ENCODE measurements at regions not wholly inside any gene's neighbourhood (a gene's known extent, or its start where the extent isn't known, plus 50 kb on each side); places are given as distances from the start of the nearest gene placed in this dataset.

GRCh38 chr5:125404056-125404455 is 657.6 kb upstream of the ZNF608 start:
- Histone ChIP-seq H3K9me3 (peaks cover 0 to 4% (median 0%) of the 10 kb centered on the region in 4 donors), H3K4me1 (peaks cover 0 to 24% (median 16%) of the 10 kb centered on the region in 4 donors), H3K4me3 (no peak overlapping the region), H3K36me3 (no peaks in the 10 kb centered on the region), H3K27ac (replicated peaks in 1 of 4) (no peak overlapping the region), H3K27me3 (no peaks in the 10 kb centered on the region)
- TF ChIP-seq EP300 (IDR thresholded peaks at IDR 0.05), result no peak
- TF ChIP-seq POLR2AphosphoS5 (IDR thresholded peaks at IDR 0.05), result no peak
- no peak for TF ChIP-seq POLR2A (IDR thresholded peaks at IDR 0.05; ENCODE audit: low read depth)
- TF ChIP-seq, protein P1, sequence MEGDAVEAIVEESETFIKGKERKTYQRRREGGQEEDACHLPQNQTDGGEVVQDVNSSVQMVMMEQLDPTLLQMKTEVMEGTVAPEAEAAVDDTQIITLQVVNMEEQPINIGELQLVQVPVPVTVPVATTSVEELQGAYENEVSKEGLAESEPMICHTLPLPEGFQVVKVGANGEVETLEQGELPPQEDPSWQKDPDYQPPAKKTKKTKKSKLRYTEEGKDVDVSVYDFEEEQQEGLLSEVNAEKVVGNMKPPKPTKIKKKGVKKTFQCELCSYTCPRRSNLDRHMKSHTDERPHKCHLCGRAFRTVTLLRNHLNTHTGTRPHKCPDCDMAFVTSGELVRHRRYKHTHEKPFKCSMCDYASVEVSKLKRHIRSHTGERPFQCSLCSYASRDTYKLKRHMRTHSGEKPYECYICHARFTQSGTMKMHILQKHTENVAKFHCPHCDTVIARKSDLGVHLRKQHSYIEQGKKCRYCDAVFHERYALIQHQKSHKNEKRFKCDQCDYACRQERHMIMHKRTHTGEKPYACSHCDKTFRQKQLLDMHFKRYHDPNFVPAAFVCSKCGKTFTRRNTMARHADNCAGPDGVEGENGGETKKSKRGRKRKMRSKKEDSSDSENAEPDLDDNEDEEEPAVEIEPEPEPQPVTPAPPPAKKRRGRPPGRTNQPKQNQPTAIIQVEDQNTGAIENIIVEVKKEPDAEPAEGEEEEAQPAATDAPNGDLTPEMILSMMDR (IDR thresholded peaks at IDR 0.05), result no peak
- 80% methylated on average over 5 of the region's 5 CpGs for WGBS
- intact Hi-C loops (cut with DNase I), result no loop called here
- no peak for DNase-seq (ENCODE audit: extremely low spot score)

DNA sequence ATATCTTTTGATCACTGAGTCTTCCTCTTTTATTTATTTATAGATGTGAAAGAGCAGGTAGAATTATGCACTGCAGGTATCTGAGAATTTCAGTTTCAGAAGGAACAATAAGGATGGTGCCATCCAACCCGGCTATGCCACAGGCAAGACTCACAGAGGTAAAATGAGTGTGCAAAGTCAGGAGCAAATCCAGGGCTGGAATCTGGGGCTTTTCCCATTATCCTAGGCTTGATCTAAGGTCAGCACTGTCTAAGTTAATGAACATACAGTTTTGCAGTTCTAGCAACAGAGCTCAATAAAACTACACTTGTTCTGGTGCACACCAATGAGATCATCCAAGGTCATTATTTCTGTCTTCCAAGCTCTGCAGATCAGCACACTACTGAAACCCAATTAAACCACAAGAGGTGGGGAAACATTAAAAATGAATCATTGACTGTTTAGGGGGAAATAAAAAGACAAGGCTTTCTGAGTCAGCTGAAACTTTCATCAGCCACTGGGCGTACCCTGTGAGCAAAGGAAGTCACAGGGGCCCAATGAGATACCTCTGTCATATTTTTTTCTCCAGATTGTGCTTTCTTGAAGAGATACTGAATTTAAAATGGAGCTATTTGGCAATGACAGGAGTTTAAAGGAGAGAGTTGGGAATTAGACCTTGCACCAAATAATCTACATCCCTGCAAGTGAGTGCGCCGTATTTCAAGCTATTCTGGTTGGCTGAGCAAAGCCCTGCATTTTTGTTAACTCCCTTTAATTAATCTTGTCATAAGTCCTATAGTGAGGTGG is 662.2 kb upstream of the ZNF608 start:
- DNase-seq (ENCODE audit: extremely low spot score), result no peak
- peak overlapping the region; percentile 69 to 76 (median 74) for H3K27ac ChIP-seq (replicated peaks in 1 of 4)
- peaks cover 0 to 4% (median 0%) of the 10 kb centered on the region in 4 donors for H3K9me3 ChIP-seq
- H3K36me3 ChIP-seq, result no peaks in the 10 kb centered on the region
- intact Hi-C loops (cut with DNase I), result no loop called here
- no peak overlapping the region for H3K4me3 ChIP-seq
- H3K27me3 ChIP-seq, result no peaks in the 10 kb centered on the region
- no peak for TF ChIP-seq POLR2AphosphoS5 (IDR thresholded peaks at IDR 0.05)
- TF ChIP-seq POLR2A (IDR thresholded peaks at IDR 0.05; ENCODE audit: low read depth), result no peak
- no peak for TF ChIP-seq EP300 (IDR thresholded peaks at IDR 0.05)
- TF ChIP-seq, protein P1 (IDR thresholded peaks at IDR 0.05), result no peak
- 50% methylated on average over 4 of the region's 4 CpGs for WGBS
- H3K4me1 ChIP-seq, result peaks cover 21 to 61% (median 58%) of the 10 kb centered on the region in 4 donors

DNA sequence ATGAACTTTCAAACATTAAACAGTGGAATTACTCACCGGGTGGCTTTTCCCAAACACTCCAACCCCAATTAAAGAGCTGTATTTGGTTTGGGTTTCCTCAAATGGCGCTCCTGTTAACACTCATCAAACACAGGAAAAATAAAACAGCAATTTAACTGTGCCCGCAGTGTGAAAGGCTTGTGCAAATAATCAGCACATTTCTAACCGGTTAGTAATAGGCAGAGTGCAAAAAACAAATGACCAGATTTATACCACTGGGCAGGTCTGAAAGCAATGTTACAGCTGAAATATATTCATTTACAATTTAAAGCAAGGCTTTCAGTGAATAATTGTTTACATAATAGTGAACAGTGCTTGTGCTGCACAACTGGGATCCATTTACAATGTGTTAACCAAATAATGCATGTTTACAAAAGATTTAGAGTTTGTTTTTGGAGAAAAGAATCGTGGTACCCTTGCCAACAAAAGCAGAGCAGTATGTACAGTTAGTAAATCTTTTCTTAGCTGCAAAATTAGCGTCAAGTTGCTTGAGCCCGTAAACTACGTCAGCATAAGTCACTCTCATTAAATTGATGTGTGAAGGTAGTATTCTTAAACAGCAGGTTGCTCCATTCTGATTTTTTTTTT is 662.9 kb upstream of the ZNF608 start:
- H3K27ac ChIP-seq (replicated peaks in 1 of 4), result peak overlapping the region; percentile 69 to 76 (median 74)
- no peak for DNase-seq (ENCODE audit: extremely low spot score)
- TF ChIP-seq POLR2AphosphoS5 (IDR thresholded peaks at IDR 0.05), result peak in 1 of 2 donors; percentile 5
- TF ChIP-seq POLR2A (IDR thresholded peaks at IDR 0.05; ENCODE audit: low read depth), result no peak
- no peaks in the 10 kb centered on the region for H3K36me3 ChIP-seq
- peaks cover 0 to 4% (median 0%) of the 10 kb centered on the region in 4 donors for H3K9me3 ChIP-seq
- intact Hi-C loops (cut with DNase I), result no loop called here
- H3K27me3 ChIP-seq, result no peaks in the 10 kb centered on the region
- no peak overlapping the region for H3K4me3 ChIP-seq
- H3K4me1 ChIP-seq, result peaks cover 21 to 66% (median 65%) of the 10 kb centered on the region in 4 donors
- 49% methylated on average over 8 of the region's 8 CpGs for WGBS

DNA sequence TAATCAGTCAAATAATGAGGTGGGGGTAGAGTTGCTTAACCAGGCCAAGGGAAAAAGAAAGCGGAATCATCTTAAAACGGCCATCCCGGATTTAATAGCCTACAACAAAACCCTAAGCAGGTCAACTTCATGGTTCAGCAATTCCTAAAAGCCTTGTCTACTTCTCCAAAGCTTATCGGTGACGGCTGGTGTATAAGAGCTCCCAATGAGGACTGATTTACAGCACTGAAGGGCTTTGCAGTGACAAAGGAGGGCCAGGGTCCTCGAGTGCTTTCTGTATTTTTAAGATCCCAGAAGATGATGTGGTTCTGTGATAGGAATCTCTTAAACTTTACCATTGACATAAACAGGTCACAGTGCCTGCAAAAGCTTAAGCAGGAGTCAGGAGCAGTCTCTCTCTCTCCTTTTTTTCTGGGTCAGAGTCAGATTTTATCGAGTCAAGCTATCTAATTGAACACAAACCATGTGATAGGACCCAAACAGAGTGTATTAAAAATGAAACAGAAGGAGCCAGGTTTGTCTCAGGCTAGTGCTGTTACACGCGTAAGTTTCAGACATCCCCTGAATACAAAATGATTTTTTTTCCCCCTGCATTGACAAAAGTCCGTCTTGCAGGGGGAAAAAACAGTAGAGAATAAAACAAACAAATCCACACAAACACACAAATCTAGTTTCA is 663.6 kb upstream of the ZNF608 start:
- Histone ChIP-seq H3K4me1 (peaks cover 21 to 68% (median 66%) of the 10 kb centered on the region in 4 donors), H3K9me3 (peaks cover 0 to 4% (median 0%) of the 10 kb centered on the region in 4 donors), H3K27ac (replicated peaks in 1 of 4) (peak overlapping the region; percentile 69 to 76 (median 74)), H3K4me3 (no peak overlapping the region), H3K36me3 (no peaks in the 10 kb centered on the region), H3K27me3 (no peaks in the 10 kb centered on the region)
- TF ChIP-seq EP300 (IDR thresholded peaks at IDR 0.05) (no peak), POLR2A (IDR thresholded peaks at IDR 0.05; ENCODE audit: low read depth) (no peak), POLR2AphosphoS5 (IDR thresholded peaks at IDR 0.05) (no peak)
- TF ChIP-seq, protein P1 (IDR thresholded peaks at IDR 0.05), result no peak
- DNase-seq (ENCODE audit: extremely low spot score), result no peak
- intact Hi-C loops (cut with DNase I), result no loop called here
- WGBS, result 51% methylated on average over 9 of the region's 10 CpGs

Measured in esophagus muscularis mucosa (tissue), 4 donors.